SH-SY5Y (cell line): ENCODE measurements at regions not wholly inside any gene's neighbourhood (a gene's known extent, or its start where the extent isn't known, plus 50 kb on each side); places are given as distances from the start of the nearest gene placed in this dataset.

Experiments used
- GATA2 ChIP-seq: IDR thresholded peaks from 2 replicates; pipeline ENCODE4 v1.6.1; 2011; ENCODE audit warnings: mild to moderate bottlenecking, low read depth, low read length
- GATA3 ChIP-seq: IDR thresholded peaks from 2 replicates; pipeline ENCODE4 v1.6.1; 2011; ENCODE audit warnings: low read depth, mild to moderate bottlenecking, low read length, moderate library complexity

DNA sequence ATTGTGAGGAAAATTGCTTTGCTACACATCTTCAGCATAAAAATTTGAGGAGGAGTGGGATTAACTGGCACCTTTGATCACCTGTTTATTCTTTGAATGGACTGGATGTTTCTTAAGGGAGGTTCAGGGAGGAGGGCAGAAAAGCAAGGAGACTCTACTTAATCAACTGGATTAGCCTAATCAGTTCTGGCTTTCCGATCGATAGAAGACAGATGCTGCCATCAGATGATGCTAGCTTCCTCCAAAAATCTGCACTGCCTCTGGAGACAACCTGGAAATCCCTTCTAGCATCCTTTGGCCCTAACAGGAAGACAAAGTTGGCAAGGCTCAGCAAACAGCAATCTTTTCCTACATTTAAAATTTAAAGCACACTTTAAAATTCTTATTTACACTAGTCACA, 197.8 kb downstream of the EBLN2 start:
- TF ChIP-seq GATA2 = no peak
- TF ChIP-seq GATA3 = no peak
